ENCODE measurements at regions not wholly inside any gene's neighbourhood (a gene's known extent, or its start where the extent isn't known, plus 50 kb on each side); places are given as distances from the start of the nearest gene placed in this dataset.

GRCh38 chr5:93874080-93874479 is 132.7 kb upstream of the POU5F2 start:
- Histone ChIP-seq H3K4me1 (ENCODE audit: insufficient read depth, low read length) (peaks cover 7% of the 10 kb centered on the region), H3K79me2 (ENCODE audit: insufficient read depth, low read length) (no peaks in the 10 kb centered on the region), H2AFZ (ENCODE audit: low read length) (no peak overlapping the region), H3K9me3 (ENCODE audit: low read depth, low read length) (no peaks in the 10 kb centered on the region), H4K20me1 (ENCODE audit: insufficient read depth, low read length) (no peaks in the 10 kb centered on the region), H3K4me3 (ENCODE audit: insufficient read depth, low read length) (no peak overlapping the region), H3K27ac (ENCODE audit: low read depth, low read length) (no peak overlapping the region), H3K36me3 (ENCODE audit: insufficient read depth, low read length) (no peaks in the 10 kb centered on the region), H3K4me2 (ENCODE audit: insufficient read depth, low read length) (no peak overlapping the region), H3K27me3 (ENCODE audit: insufficient read depth, low read length) (no peaks in the 10 kb centered on the region)
- peak; percentile 75 for DNase-seq (ENCODE audit: insufficient read length, low spot score, missing footprints)
- TF ChIP-seq CTCF (IDR thresholded peaks at IDR 0.05; ENCODE audit: extremely low read depth, low read depth, low read length) = no peak

GRCh38 chr5:93873211-93873736 is 131.9 kb upstream of the POU5F2 start:
- no peaks in the 10 kb centered on the region for H3K36me3 ChIP-seq (ENCODE audit: insufficient read depth, low read length)
- no peaks in the 10 kb centered on the region for H3K27me3 ChIP-seq (ENCODE audit: insufficient read depth, low read length)
- no peak overlapping the region for H3K27ac ChIP-seq (ENCODE audit: low read depth, low read length)
- no peak overlapping the region for H3K4me2 ChIP-seq (ENCODE audit: insufficient read depth, low read length)
- no peak overlapping the region for H3K4me3 ChIP-seq (ENCODE audit: insufficient read depth, low read length)
- peaks cover 7% of the 10 kb centered on the region for H3K4me1 ChIP-seq (ENCODE audit: insufficient read depth, low read length)
- no peak for DNase-seq (ENCODE audit: insufficient read length, low spot score, missing footprints)
- H3K79me2 ChIP-seq (ENCODE audit: insufficient read depth, low read length) = no peaks in the 10 kb centered on the region
- no peaks in the 10 kb centered on the region for H4K20me1 ChIP-seq (ENCODE audit: insufficient read depth, low read length)
- no peaks in the 10 kb centered on the region for H3K9me3 ChIP-seq (ENCODE audit: low read depth, low read length)
- TF ChIP-seq CTCF (IDR thresholded peaks at IDR 0.05; ENCODE audit: extremely low read depth, low read depth, low read length) = no peak
- H2AFZ ChIP-seq (ENCODE audit: low read length) = no peak overlapping the region

- no peaks in the 10 kb centered on the region for H3K9me3 ChIP-seq (ENCODE audit: low read depth, low read length)
- no peaks in the 10 kb centered on the region for H4K20me1 ChIP-seq (ENCODE audit: insufficient read depth, low read length)
- H3K36me3 ChIP-seq (ENCODE audit: insufficient read depth, low read length) = no peaks in the 10 kb centered on the region
- no peaks in the 10 kb centered on the region for H3K79me2 ChIP-seq (ENCODE audit: insufficient read depth, low read length)
- no peak for TF ChIP-seq CTCF (IDR thresholded peaks at IDR 0.05; ENCODE audit: extremely low read depth, low read depth, low read length)
- no peak for DNase-seq (ENCODE audit: insufficient read length, low spot score, missing footprints)
- H3K27ac ChIP-seq (ENCODE audit: low read depth, low read length) = no peak overlapping the region
- H3K4me3 ChIP-seq (ENCODE audit: insufficient read depth, low read length) = no peak overlapping the region
- H3K4me2 ChIP-seq (ENCODE audit: insufficient read depth, low read length) = no peak overlapping the region
- H2AFZ ChIP-seq (ENCODE audit: low read length) = no peak overlapping the region
- H3K4me1 ChIP-seq (ENCODE audit: insufficient read depth, low read length) = peaks cover 7% of the 10 kb centered on the region
- H3K27me3 ChIP-seq (ENCODE audit: insufficient read depth, low read length) = no peaks in the 10 kb centered on the region
Measured at GRCh38 chr5:93870649-93871048, 129.2 kb upstream of the POU5F2 start.

GRCh38 chr5:93868851-93869250 is 127.5 kb upstream of the POU5F2 start:
- Histone ChIP-seq H3K36me3 (ENCODE audit: insufficient read depth, low read length) (no peaks in the 10 kb centered on the region), H3K27ac (ENCODE audit: low read depth, low read length) (no peak overlapping the region), H3K79me2 (ENCODE audit: insufficient read depth, low read length) (no peaks in the 10 kb centered on the region), H4K20me1 (ENCODE audit: insufficient read depth, low read length) (no peaks in the 10 kb centered on the region), H3K27me3 (ENCODE audit: insufficient read depth, low read length) (no peaks in the 10 kb centered on the region), H3K9me3 (ENCODE audit: low read depth, low read length) (no peaks in the 10 kb centered on the region), H2AFZ (ENCODE audit: low read length) (no peak overlapping the region), H3K4me2 (ENCODE audit: insufficient read depth, low read length) (no peak overlapping the region), H3K4me3 (ENCODE audit: insufficient read depth, low read length) (no peak overlapping the region), H3K4me1 (ENCODE audit: insufficient read depth, low read length) (peaks cover under 1% of the 10 kb centered on the region)
- peak; percentile 38 for DNase-seq (ENCODE audit: insufficient read length, low spot score, missing footprints)
- no peak for TF ChIP-seq CTCF (IDR thresholded peaks at IDR 0.05; ENCODE audit: extremely low read depth, low read depth, low read length)
